ENCODE measurements at regions not wholly inside any gene's neighbourhood (a gene's known extent, or its start where the extent isn't known, plus 50 kb on each side); places are given as distances from the start of the nearest gene placed in this dataset.
"Not testable (repeated sequence)": the region's sequence is repeated elsewhere in the genome, so short reads cannot be mapped to it uniquely, and the experiment has no call there.

- DNase-seq = no peak
Observed at GRCh38 chr10:31679936-31680335, 248.7 kb downstream of the ARHGAP12 start.

GRCh38 chr10:31678575-31679516 is 249.8 kb downstream of the ARHGAP12 start:
- no peak for DNase-seq

- DNase-seq = no peak
Observed at GRCh38 chr10:31678139-31678536, 250.5 kb downstream of the ARHGAP12 start.

- no peak for DNase-seq
Observed at GRCh38 chr10:31677195-31678138, 251.2 kb downstream of the ARHGAP12 start.

GRCh38 chr10:31675726-31676125 is 252.9 kb downstream of the ARHGAP12 start:
- DNase-seq = no peak

GRCh38 chr10:31669357-31669756 is 259.3 kb downstream of the ARHGAP12 start:
- no peak for DNase-seq

GRCh38 chr10:31668326-31668725 is 260.3 kb downstream of the ARHGAP12 start:
- no peak for DNase-seq

- DNase-seq = not testable (repeated sequence)
Observed at GRCh38 chr10:31665764-31666279, 262.8 kb downstream of the ARHGAP12 start.

GRCh38 chr10:31664803-31665202 is 263.8 kb downstream of the ARHGAP12 start:
- DNase-seq = no peak

GRCh38 chr10:31664071-31664470 is 264.6 kb downstream of the ARHGAP12 start:
- not testable (repeated sequence) for DNase-seq

- DNase-seq = no peak
Observed at GRCh38 chr10:31660300-31660699, 268.3 kb downstream of the ARHGAP12 start.

GRCh38 chr10:31659665-31660064 is 269.0 kb downstream of the ARHGAP12 start:
- DNase-seq = no peak

GRCh38 chr10:31657434-31657872 is 271.2 kb downstream of the ARHGAP12 start:
- DNase-seq = no peak

- DNase-seq = no peak
Observed at GRCh38 chr10:31656851-31657433, 271.7 kb downstream of the ARHGAP12 start.

- DNase-seq = no peak
Observed at GRCh38 chr10:31652038-31652437, 276.6 kb downstream of the ARHGAP12 start.

GRCh38 chr10:31650010-31650409 is 278.6 kb downstream of the ARHGAP12 start:
- DNase-seq = no peak

- no peak for DNase-seq
Observed at GRCh38 chr10:31648966-31649365, 279.7 kb downstream of the ARHGAP12 start.

GRCh38 chr10:31647861-31648260 is 280.8 kb downstream of the ARHGAP12 start:
- no peak for DNase-seq

GRCh38 chr10:31646519-31646918 is 282.1 kb downstream of the ARHGAP12 start:
- no peak for DNase-seq

GRCh38 chr10:31645786-31646185 is 282.8 kb downstream of the ARHGAP12 start:
- DNase-seq = no peak

- no peak for DNase-seq
Observed at GRCh38 chr10:31644931-31645633, 283.5 kb downstream of the ARHGAP12 start.

GRCh38 chr10:31642281-31642680 is 286.4 kb downstream of the ARHGAP12 start:
- no peak for DNase-seq
